PC-3 (cell line): ENCODE measurements at regions not wholly inside any gene's neighbourhood (a gene's known extent, or its start where the extent isn't known, plus 50 kb on each side); places are given as distances from the start of the nearest gene placed in this dataset.

Experiments used
- CTCF ChIP-seq: fragments of 300-600 bp; sonication (generic); conservative IDR thresholded peaks from 2 replicates; pipeline ENCODE4 v1.5.1; 2017; ENCODE audit warnings: antibody characterized with exemption, low read depth, mild to moderate bottlenecking, low read length
- EZH2 ChIP-seq: fragments of 300-600 bp; sonication (generic); IDR thresholded peaks from one replicate; pipeline ENCODE4 v1.6.1; 2017; ENCODE audit warnings: antibody characterized with exemption, mild to moderate bottlenecking, low read length; ENCODE audit not compliant: unreplicated experiment
- EZH2phosphoT487 ChIP-seq: fragments of 300-600 bp; sonication (generic); IDR thresholded peaks from 2 replicates; pipeline ENCODE4 v1.6.1; 2018; ENCODE audit warnings: mild to moderate bottlenecking, antibody characterized with exemption, low read length, borderline replicate concordance

- TF ChIP-seq CTCF (no peak), EZH2 (no peak), EZH2phosphoT487 (no peak)
Measured at GRCh38 chr9:101880846-101881245, 142.4 kb upstream of the GRIN3A start.
